ENCODE measurements at regions not wholly inside any gene's neighbourhood (a gene's known extent, or its start where the extent isn't known, plus 50 kb on each side); places are given as distances from the start of the nearest gene placed in this dataset.

- H3K27me3 ChIP-seq (ENCODE audit: control insufficient read depth, insufficient read depth, low read length) = no peaks in the 10 kb centered on the region
- no peak for DNase-seq
- H3K9me3 ChIP-seq (ENCODE audit: control insufficient read depth in 2 of 3, insufficient read depth in 1 of 3, low read length in 3 of 3) = no peaks in the 10 kb centered on the region
- H3K4me3 ChIP-seq (ENCODE audit: low read length in 3 of 3) = no peak overlapping the region
- no peak for TF ChIP-seq CTCF (IDR thresholded peaks at IDR 0.05; ENCODE audit: borderline replicate concordance, extremely low read depth, insufficient read depth)
- intact Hi-C loops (cut with DNase I) = no loop called here
- FAIRE-seq = no peak
- no peaks in the 10 kb centered on the region for H3K36me3 ChIP-seq (ENCODE audit: control insufficient read depth in 2 of 3, insufficient read depth in 3 of 3, low read length in 3 of 3)
- no peak overlapping the region for H3K9ac ChIP-seq (ENCODE audit: low read length in 3 of 3)
- no peak overlapping the region for H3K27ac ChIP-seq (ENCODE audit: low read depth in 2 of 2, low read length in 2 of 2)
- H3K4me1 ChIP-seq (ENCODE audit: control insufficient read depth in 2 of 3, insufficient read depth in 2 of 3, low read depth in 1 of 3, low read length in 3 of 3) = no peaks in the 10 kb centered on the region
These were observed 276.8 kb downstream of the MEF2C start for GRCh38 chr5:88606173-88606572.

GRCh38 chr5:88602584-88602983 is 280.4 kb downstream of the MEF2C start:
- FAIRE-seq = no peak
- no peaks in the 10 kb centered on the region for H3K36me3 ChIP-seq (ENCODE audit: control insufficient read depth in 2 of 3, insufficient read depth in 3 of 3, low read length in 3 of 3)
- H3K4me3 ChIP-seq (ENCODE audit: low read length in 3 of 3) = no peak overlapping the region
- H3K27ac ChIP-seq (ENCODE audit: low read depth in 2 of 2, low read length in 2 of 2) = no peak overlapping the region
- H3K4me1 ChIP-seq (ENCODE audit: control insufficient read depth in 2 of 3, insufficient read depth in 2 of 3, low read depth in 1 of 3, low read length in 3 of 3) = no peaks in the 10 kb centered on the region
- no peak for TF ChIP-seq CTCF (IDR thresholded peaks at IDR 0.05; ENCODE audit: borderline replicate concordance, extremely low read depth, insufficient read depth)
- intact Hi-C loops (cut with DNase I) = no loop called here
- H3K27me3 ChIP-seq (ENCODE audit: control insufficient read depth, insufficient read depth, low read length) = no peaks in the 10 kb centered on the region
- no peaks in the 10 kb centered on the region for H3K9me3 ChIP-seq (ENCODE audit: control insufficient read depth in 2 of 3, insufficient read depth in 1 of 3, low read length in 3 of 3)
- DNase-seq = peak in 1 of 5 donors; percentile 68
- H3K9ac ChIP-seq (ENCODE audit: low read length in 3 of 3) = no peak overlapping the region

GRCh38 chr5:88594441-88594840 is 288.5 kb downstream of the MEF2C start:
- Histone ChIP-seq H3K9ac (ENCODE audit: low read length in 3 of 3) (no peak overlapping the region), H3K36me3 (ENCODE audit: control insufficient read depth in 2 of 3, insufficient read depth in 3 of 3, low read length in 3 of 3) (no peaks in the 10 kb centered on the region), H3K4me1 (ENCODE audit: control insufficient read depth in 2 of 3, insufficient read depth in 2 of 3, low read depth in 1 of 3, low read length in 3 of 3) (no peaks in the 10 kb centered on the region), H3K4me3 (ENCODE audit: low read length in 3 of 3) (no peak overlapping the region), H3K27ac (ENCODE audit: low read depth in 2 of 2, low read length in 2 of 2) (no peak overlapping the region), H3K27me3 (ENCODE audit: control insufficient read depth, insufficient read depth, low read length) (no peaks in the 10 kb centered on the region), H3K9me3 (ENCODE audit: control insufficient read depth in 2 of 3, insufficient read depth in 1 of 3, low read length in 3 of 3) (no peaks in the 10 kb centered on the region)
- FAIRE-seq (no peak), DNase-seq (no peak)
- TF ChIP-seq CTCF (IDR thresholded peaks at IDR 0.05; ENCODE audit: borderline replicate concordance, extremely low read depth, insufficient read depth) = no peak
- intact Hi-C loops (cut with DNase I) = no loop called here

- H3K9ac ChIP-seq (ENCODE audit: low read length in 3 of 3) = no peak overlapping the region
- no peaks in the 10 kb centered on the region for H3K27me3 ChIP-seq (ENCODE audit: control insufficient read depth, insufficient read depth, low read length)
- FAIRE-seq (no peak), DNase-seq (no peak)
- no peak overlapping the region for H3K27ac ChIP-seq (ENCODE audit: low read depth in 2 of 2, low read length in 2 of 2)
- no peaks in the 10 kb centered on the region for H3K4me1 ChIP-seq (ENCODE audit: control insufficient read depth in 2 of 3, insufficient read depth in 2 of 3, low read depth in 1 of 3, low read length in 3 of 3)
- peaks cover 0 to 5% (median 4%) of the 10 kb centered on the region in 3 donors for H3K9me3 ChIP-seq (ENCODE audit: control insufficient read depth in 2 of 3, insufficient read depth in 1 of 3, low read length in 3 of 3)
- no peaks in the 10 kb centered on the region for H3K36me3 ChIP-seq (ENCODE audit: control insufficient read depth in 2 of 3, insufficient read depth in 3 of 3, low read length in 3 of 3)
- intact Hi-C loops (cut with DNase I) = no loop called here
- H3K4me3 ChIP-seq (ENCODE audit: low read length in 3 of 3) = no peak overlapping the region
- TF ChIP-seq CTCF (IDR thresholded peaks at IDR 0.05; ENCODE audit: borderline replicate concordance, extremely low read depth, insufficient read depth) = no peak
These were observed 294.4 kb downstream of the MEF2C start for GRCh38 chr5:88588609-88589008.
